HEK293 (cell line): ENCODE measurements at regions not wholly inside any gene's neighbourhood (a gene's known extent, or its start where the extent isn't known, plus 50 kb on each side); places are given as distances from the start of the nearest gene placed in this dataset.

ENCODE experiments used
- CTCF ChIA-PET: fragments of 350-600 bp; formaldehyde crosslinking; extraction: SDS; loops from one replicate; lab custom pipeline; 2021; ENCODE audit warnings: antibody characterized with exemption; lab: Yijun Ruan, JAX
- POLR2A ChIA-PET: fragments of 300-600 bp; formaldehyde crosslinking; extraction: SDS; loops from one replicate; lab custom pipeline; 2020; ENCODE audit warnings: antibody characterized with exemption, inconsistent platforms; lab: Yijun Ruan, JAX
- H3K27ac ChIP-seq: fragments of 200-500 bp; sonication (Bioruptor generic); 2 replicates; pipeline ENCODE4 v1.5.1; 2014; ENCODE audit warnings: low read depth, low read length, control low read depth, inconsistent platforms; ENCODE audit errors: extremely low read depth
- H3K36me3 ChIP-seq, 2 experiments: fragments of 200-500 bp in 1 of 2; sonication (Bioruptor generic) in 1 of 2; 1 replicate in 1 of 2; 2 replicates in 1 of 2; pipeline ENCODE4 v1.5.1; 2014 to 2017; ENCODE audit warnings: inconsistent platforms in 2 of 2, low read length in 2 of 2; ENCODE audit not compliant: control insufficient read depth in 2 of 2, insufficient read depth in 1 of 2
- H3K4me1 ChIP-seq: fragments of 200-500 bp; sonication (Bioruptor generic); 2 replicates; pipeline ENCODE4 v1.5.1; 2014; ENCODE audit warnings: mild to moderate bottlenecking, low read length, inconsistent platforms; ENCODE audit not compliant: control insufficient read depth, insufficient read depth
- H3K4me3 ChIP-seq: 2 replicates; pipeline ENCODE4 v1.5.1; 2011; ENCODE audit warnings: low read depth, mild to moderate bottlenecking, control low read depth, low read length, moderate library complexity
- H3K9me3 ChIP-seq: fragments of 200-500 bp; sonication (Bioruptor generic); 2 replicates; pipeline ENCODE4 v1.5.1; 2014; ENCODE audit warnings: low read depth, low read length, inconsistent platforms; ENCODE audit not compliant: control insufficient read depth, insufficient read depth
- FEZF1 ChIP-seq: fragments of 450-650 bp; formaldehyde crosslinking; IDR thresholded peaks from 2 replicates; pipeline ENCODE4 v1.5.1; 2016; ENCODE audit warnings: missing biosample characterization, missing genetic modification characterization
- GLI4 ChIP-seq: fragments of 450-650 bp; formaldehyde crosslinking; IDR thresholded peaks from 2 replicates; pipeline ENCODE4 v1.5.1; 2016; ENCODE audit warnings: missing biosample characterization, missing genetic modification characterization
- HOXA7 ChIP-seq: sonication (generic); formaldehyde crosslinking; IDR thresholded peaks from 2 replicates; pipeline ENCODE4 v1.8.1; 2022; ENCODE audit warnings: missing genetic modification reagents, borderline replicate concordance
- IKZF3 ChIP-seq: fragments of 450-650 bp; IDR thresholded peaks from 2 replicates; pipeline ENCODE4 v1.5.0; 2018; ENCODE audit warnings: missing biosample characterization, mild to moderate bottlenecking, missing genetic modification characterization, moderate library complexity
- KLF9 ChIP-seq: fragments of 450-650 bp; formaldehyde crosslinking; IDR thresholded peaks from 2 replicates; pipeline ENCODE4 v1.5.1; 2016; ENCODE audit warnings: missing biosample characterization, missing genetic modification characterization, low read depth
- MYNN ChIP-seq: fragments of 450-650 bp; formaldehyde crosslinking; IDR thresholded peaks from 2 replicates; pipeline ENCODE4 v1.5.1; 2016; ENCODE audit warnings: missing biosample characterization, missing genetic modification characterization, borderline replicate concordance
- OSR2 ChIP-seq: fragments of 450-650 bp; formaldehyde crosslinking; IDR thresholded peaks from 2 replicates; pipeline ENCODE4 v1.5.1; 2016; ENCODE audit warnings: missing biosample characterization, missing genetic modification characterization
- SCRT1 ChIP-seq: fragments of 450-650 bp; formaldehyde crosslinking; IDR thresholded peaks from 2 replicates; pipeline ENCODE4 v1.5.1; 2016; ENCODE audit warnings: missing biosample characterization, missing genetic modification characterization, borderline replicate concordance
- TRIM28 ChIP-seq: IDR thresholded peaks from 2 replicates; pipeline ENCODE4 v1.6.1; 2011; ENCODE audit warnings: low read length, control low read depth, borderline replicate concordance
- ZBTB20 ChIP-seq: fragments of 450-650 bp; formaldehyde crosslinking; IDR thresholded peaks from 2 replicates; pipeline ENCODE4 v1.5.1; 2016; ENCODE audit warnings: missing biosample characterization, missing genetic modification characterization
- ZIC2 ChIP-seq: fragments of 450-650 bp; formaldehyde crosslinking; IDR thresholded peaks from 2 replicates; pipeline ENCODE4 v1.5.1; 2016; ENCODE audit warnings: missing biosample characterization, missing genetic modification characterization
- ZNF155 ChIP-seq: fragments of 450-650 bp; formaldehyde crosslinking; IDR thresholded peaks from 2 replicates; pipeline ENCODE4 v1.5.1; 2016; ENCODE audit warnings: missing biosample characterization, missing genetic modification characterization
- ZNF184 ChIP-seq: fragments of 450-650 bp; IDR thresholded peaks from 2 replicates; pipeline ENCODE4 v1.5.1; 2018; ENCODE audit warnings: missing biosample characterization, mild to moderate bottlenecking, missing genetic modification characterization
- ZNF335 ChIP-seq: fragments of 450-650 bp; formaldehyde crosslinking; conservative IDR thresholded peaks from 2 replicates; pipeline ENCODE4 v1.5.1; 2016; ENCODE audit warnings: missing biosample characterization, missing genetic modification characterization
- ZNF394 ChIP-seq: fragments of 450-650 bp; formaldehyde crosslinking; IDR thresholded peaks from 2 replicates; pipeline ENCODE4 v1.5.1; 2016; ENCODE audit warnings: missing biosample characterization, missing genetic modification characterization, mild to moderate bottlenecking, moderate library complexity, borderline replicate concordance
- ZNF48 ChIP-seq: fragments of 450-650 bp; formaldehyde crosslinking; IDR thresholded peaks from 2 replicates; pipeline ENCODE4 v1.5.1; 2016; ENCODE audit warnings: missing biosample characterization, missing genetic modification characterization
- ZNF555 ChIP-seq: fragments of 450-650 bp; formaldehyde crosslinking; conservative IDR thresholded peaks from 2 replicates; pipeline ENCODE4 v1.5.1; 2017; ENCODE audit warnings: missing biosample characterization, mild to moderate bottlenecking, missing genetic modification characterization, inconsistent platforms
- ZNF561 ChIP-seq: fragments of 450-650 bp; IDR thresholded peaks from 2 replicates; pipeline ENCODE4 v1.5.1; 2018; ENCODE audit warnings: missing biosample characterization, missing genetic modification characterization, borderline replicate concordance
- ZNF600 ChIP-seq: fragments of 450-650 bp; formaldehyde crosslinking; IDR thresholded peaks from 2 replicates; pipeline ENCODE4 v1.5.1; 2016; ENCODE audit warnings: missing biosample characterization, missing genetic modification characterization
- ZNF626 ChIP-seq: fragments of 450-650 bp; sonication (Bioruptor Pico); formaldehyde crosslinking; IDR thresholded peaks from 2 replicates; pipeline ENCODE4 v1.5.1; 2018; ENCODE audit warnings: missing biosample characterization, missing genetic modification characterization, inconsistent platforms
- ZNF629 ChIP-seq: fragments of 450-650 bp; formaldehyde crosslinking; IDR thresholded peaks from 2 replicates; pipeline ENCODE4 v1.5.1; 2017; ENCODE audit warnings: missing biosample characterization, missing genetic modification characterization
- ZNF701 ChIP-seq: fragments of 450-650 bp; formaldehyde crosslinking; IDR thresholded peaks from 2 replicates; pipeline ENCODE4 v1.5.1; 2016; ENCODE audit warnings: missing biosample characterization, missing genetic modification characterization
- ZNF747 ChIP-seq: fragments of 450-650 bp; formaldehyde crosslinking; IDR thresholded peaks from 2 replicates; pipeline ENCODE4 v1.5.1; 2016; ENCODE audit warnings: missing biosample characterization, missing genetic modification characterization
- ZNF768 ChIP-seq: fragments of 450-650 bp; formaldehyde crosslinking; IDR thresholded peaks from 2 replicates; pipeline ENCODE4 v1.5.1; 2018; ENCODE audit warnings: missing biosample characterization, mild to moderate bottlenecking, missing genetic modification characterization
- ZNF792 ChIP-seq: fragments of 450-650 bp; formaldehyde crosslinking; IDR thresholded peaks from 2 replicates; pipeline ENCODE4 v1.5.1; 2016; ENCODE audit warnings: missing biosample characterization, missing genetic modification characterization
- TF ChIP-seq, protein P1 (sequence below): fragments of 450-650 bp; IDR thresholded peaks from 2 replicates; pipeline ENCODE4 v1.5.1; 2018; ENCODE audit warnings: missing biosample characterization, mild to moderate bottlenecking, missing genetic modification characterization
- TF ChIP-seq, protein P2 (sequence below): fragments of 450-650 bp; formaldehyde crosslinking; IDR thresholded peaks from 2 replicates; pipeline ENCODE4 v1.5.1; 2017; ENCODE audit warnings: missing biosample characterization, missing genetic modification characterization
- TF ChIP-seq, protein P3 (sequence below): fragments of 450-650 bp; formaldehyde crosslinking; IDR thresholded peaks from 2 replicates; pipeline ENCODE4 v1.5.1; 2016; ENCODE audit warnings: missing biosample characterization, missing genetic modification characterization
- TF ChIP-seq, protein P4 (sequence below): fragments of 450-650 bp; formaldehyde crosslinking; IDR thresholded peaks from 2 replicates; pipeline ENCODE4 v1.5.1; 2016; ENCODE audit warnings: missing biosample characterization, missing genetic modification characterization

DNA sequence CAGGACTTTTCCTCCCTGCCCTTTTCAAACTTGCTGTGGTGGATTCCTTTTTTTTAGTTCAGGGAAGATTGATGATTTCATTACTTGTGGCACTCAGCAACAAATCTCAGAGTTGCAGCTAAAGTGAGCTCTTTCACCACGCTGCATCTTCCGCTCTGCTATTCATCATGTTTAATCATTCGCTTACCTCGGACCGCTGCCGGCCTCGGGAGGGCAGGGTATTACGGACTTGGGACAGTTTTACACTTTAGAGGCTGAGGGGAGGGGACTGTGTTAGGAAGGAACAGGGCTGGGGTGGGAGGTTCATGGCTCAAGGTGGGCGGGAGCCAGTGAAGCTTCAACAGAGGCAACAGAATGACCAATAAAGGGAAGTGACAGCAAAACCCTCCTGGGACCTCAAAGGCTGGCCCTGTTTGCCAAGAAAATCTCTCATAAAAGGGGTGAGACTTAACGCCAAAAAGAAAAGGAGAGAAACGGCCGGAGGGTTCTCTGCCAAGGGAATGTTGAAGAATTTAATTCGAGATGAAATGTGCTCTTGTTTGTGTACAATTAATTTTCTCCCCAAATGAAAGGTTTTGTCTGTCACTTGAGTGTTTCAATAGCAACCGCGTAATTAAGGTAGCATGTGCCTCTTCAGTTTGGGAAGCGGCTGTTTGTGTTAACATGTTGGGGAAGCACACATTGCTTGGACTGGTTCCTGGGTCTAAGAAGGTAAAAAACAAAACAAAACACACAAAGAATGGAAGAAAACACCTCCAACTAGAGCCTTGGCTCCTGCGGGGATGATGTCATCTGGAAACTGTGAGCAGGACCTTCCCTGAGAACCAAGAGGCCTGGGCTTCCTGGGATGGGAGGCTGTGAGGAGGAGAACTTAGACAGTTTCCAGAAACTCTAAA is 72.5 kb upstream of the SULF2 start:
- Histone ChIP-seq H3K4me3 (no peak overlapping the region), H3K36me3 (no peaks in the 10 kb centered on the region), H3K4me1 (no peaks in the 10 kb centered on the region; the same call in 1 of the 2 replicates), H3K9me3 (no peaks in the 10 kb centered on the region), H3K27ac (no peak overlapping the region)
- ChIA-PET CTCF (interaction anchor here (0.7 kb wide), 1 partner anchor 437 kb away, joined by 7 read pairs; no protein-coding TSS in a partner anchor), POLR2A (no interaction called here)
- TF ChIP-seq SCRT1 (tag by site-specific recombination), result no peak
- TF ChIP-seq, protein P1, sequence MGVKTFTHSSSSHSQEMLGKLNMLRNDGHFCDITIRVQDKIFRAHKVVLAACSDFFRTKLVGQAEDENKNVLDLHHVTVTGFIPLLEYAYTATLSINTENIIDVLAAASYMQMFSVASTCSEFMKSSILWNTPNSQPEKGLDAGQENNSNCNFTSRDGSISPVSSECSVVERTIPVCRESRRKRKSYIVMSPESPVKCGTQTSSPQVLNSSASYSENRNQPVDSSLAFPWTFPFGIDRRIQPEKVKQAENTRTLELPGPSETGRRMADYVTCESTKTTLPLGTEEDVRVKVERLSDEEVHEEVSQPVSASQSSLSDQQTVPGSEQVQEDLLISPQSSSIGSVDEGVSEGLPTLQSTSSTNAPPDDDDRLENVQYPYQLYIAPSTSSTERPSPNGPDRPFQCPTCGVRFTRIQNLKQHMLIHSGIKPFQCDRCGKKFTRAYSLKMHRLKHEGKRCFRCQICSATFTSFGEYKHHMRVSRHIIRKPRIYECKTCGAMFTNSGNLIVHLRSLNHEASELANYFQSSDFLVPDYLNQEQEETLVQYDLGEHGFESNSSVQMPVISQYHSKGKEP (tag by site-specific recombination), result peak; percentile 75
- no peak for TF ChIP-seq ZNF768 (tag by site-specific recombination)
- peak; percentile 52 for TF ChIP-seq ZNF335 (tag by site-specific recombination)
- TF ChIP-seq ZNF184 (tag by site-specific recombination), result no peak
- TF ChIP-seq ZNF629 (tag by site-specific recombination), result 0 out of 2 replicates have a peak, but pooled peaks have one; percentile 48
- peak; percentile 67 for TF ChIP-seq TRIM28
- no peak for TF ChIP-seq ZNF48 (tag by site-specific recombination)
- TF ChIP-seq, protein P2, sequence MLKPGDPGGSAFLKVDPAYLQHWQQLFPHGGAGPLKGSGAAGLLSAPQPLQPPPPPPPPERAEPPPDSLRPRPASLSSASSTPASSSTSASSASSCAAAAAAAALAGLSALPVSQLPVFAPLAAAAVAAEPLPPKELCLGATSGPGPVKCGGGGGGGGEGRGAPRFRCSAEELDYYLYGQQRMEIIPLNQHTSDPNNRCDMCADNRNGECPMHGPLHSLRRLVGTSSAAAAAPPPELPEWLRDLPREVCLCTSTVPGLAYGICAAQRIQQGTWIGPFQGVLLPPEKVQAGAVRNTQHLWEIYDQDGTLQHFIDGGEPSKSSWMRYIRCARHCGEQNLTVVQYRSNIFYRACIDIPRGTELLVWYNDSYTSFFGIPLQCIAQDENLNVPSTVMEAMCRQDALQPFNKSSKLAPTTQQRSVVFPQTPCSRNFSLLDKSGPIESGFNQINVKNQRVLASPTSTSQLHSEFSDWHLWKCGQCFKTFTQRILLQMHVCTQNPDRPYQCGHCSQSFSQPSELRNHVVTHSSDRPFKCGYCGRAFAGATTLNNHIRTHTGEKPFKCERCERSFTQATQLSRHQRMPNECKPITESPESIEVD (tag by site-specific recombination), result no peak
- TF ChIP-seq ZNF747 (tag by site-specific recombination), result no peak
- peak; percentile 39; the same call in 1 of the 2 replicates for TF ChIP-seq ZNF600 (tag by site-specific recombination)
- no peak for TF ChIP-seq ZNF701 (tag by site-specific recombination)
- TF ChIP-seq, protein P3, sequence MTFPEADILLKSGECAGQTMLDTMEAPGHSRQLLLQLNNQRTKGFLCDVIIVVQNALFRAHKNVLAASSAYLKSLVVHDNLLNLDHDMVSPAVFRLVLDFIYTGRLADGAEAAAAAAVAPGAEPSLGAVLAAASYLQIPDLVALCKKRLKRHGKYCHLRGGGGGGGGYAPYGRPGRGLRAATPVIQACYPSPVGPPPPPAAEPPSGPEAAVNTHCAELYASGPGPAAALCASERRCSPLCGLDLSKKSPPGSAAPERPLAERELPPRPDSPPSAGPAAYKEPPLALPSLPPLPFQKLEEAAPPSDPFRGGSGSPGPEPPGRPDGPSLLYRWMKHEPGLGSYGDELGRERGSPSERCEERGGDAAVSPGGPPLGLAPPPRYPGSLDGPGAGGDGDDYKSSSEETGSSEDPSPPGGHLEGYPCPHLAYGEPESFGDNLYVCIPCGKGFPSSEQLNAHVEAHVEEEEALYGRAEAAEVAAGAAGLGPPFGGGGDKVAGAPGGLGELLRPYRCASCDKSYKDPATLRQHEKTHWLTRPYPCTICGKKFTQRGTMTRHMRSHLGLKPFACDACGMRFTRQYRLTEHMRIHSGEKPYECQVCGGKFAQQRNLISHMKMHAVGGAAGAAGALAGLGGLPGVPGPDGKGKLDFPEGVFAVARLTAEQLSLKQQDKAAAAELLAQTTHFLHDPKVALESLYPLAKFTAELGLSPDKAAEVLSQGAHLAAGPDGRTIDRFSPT, result no peak
- TF ChIP-seq OSR2, result peak; percentile 71
- no peak for TF ChIP-seq MYNN
- TF ChIP-seq IKZF3 (tag by site-specific recombination), result peak; percentile 74; the same call in 1 of the 2 replicates
- no peak for TF ChIP-seq FEZF1 (tag by site-specific recombination)
- no peak for TF ChIP-seq ZNF394 (tag by site-specific recombination)
- TF ChIP-seq, protein P4, sequence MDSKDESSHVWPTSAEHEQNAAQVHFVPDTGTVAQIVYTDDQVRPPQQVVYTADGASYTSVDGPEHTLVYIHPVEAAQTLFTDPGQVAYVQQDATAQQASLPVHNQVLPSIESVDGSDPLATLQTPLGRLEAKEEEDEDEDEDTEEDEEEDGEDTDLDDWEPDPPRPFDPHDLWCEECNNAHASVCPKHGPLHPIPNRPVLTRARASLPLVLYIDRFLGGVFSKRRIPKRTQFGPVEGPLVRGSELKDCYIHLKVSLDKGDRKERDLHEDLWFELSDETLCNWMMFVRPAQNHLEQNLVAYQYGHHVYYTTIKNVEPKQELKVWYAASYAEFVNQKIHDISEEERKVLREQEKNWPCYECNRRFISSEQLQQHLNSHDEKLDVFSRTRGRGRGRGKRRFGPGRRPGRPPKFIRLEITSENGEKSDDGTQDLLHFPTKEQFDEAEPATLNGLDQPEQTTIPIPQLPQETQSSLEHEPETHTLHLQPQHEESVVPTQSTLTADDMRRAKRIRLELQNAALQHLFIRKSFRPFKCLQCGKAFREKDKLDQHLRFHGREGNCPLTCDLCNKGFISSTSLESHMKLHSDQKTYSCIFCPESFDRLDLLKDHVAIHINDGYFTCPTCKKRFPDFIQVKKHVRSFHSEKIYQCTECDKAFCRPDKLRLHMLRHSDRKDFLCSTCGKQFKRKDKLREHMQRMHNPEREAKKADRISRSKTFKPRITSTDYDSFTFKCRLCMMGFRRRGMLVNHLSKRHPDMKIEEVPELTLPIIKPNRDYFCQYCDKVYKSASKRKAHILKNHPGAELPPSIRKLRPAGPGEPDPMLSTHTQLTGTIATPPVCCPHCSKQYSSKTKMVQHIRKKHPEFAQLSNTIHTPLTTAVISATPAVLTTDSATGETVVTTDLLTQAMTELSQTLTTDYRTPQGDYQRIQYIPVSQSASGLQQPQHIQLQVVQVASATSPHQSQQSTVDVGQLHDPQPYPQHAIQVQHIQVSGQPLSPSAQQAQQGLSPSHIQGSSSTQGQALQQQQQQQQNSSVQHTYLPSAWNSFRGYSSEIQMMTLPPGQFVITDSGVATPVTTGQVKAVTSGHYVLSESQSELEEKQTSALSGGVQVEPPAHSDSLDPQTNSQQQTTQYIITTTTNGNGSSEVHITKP (tag by site-specific recombination), result no peak; the same call in 1 of the 2 replicates
- TF ChIP-seq ZNF792 (tag by site-specific recombination), result no peak
- TF ChIP-seq ZNF561, result peak; percentile 65
- TF ChIP-seq ZNF555 (tag by site-specific recombination), result no peak
- TF ChIP-seq ZNF155, result no peak
- TF ChIP-seq ZNF626 (tag by site-specific recombination), result no peak
- no peak for TF ChIP-seq ZIC2 (tag by site-specific recombination)
- TF ChIP-seq KLF9, result 0 out of 2 replicates have a peak, but pooled peaks have one; percentile 19
- no peak for TF ChIP-seq GLI4 (tag by site-specific recombination)
- TF ChIP-seq ZBTB20 (tag by site-specific recombination), result peak; percentile 26
- TF ChIP-seq HOXA7 (CRISPR knock-in tag), result no peak
